ENCODE measurements at regions not wholly inside any gene's neighbourhood (a gene's known extent, or its start where the extent isn't known, plus 50 kb on each side); places are given as distances from the start of the nearest gene placed in this dataset.

DNA sequence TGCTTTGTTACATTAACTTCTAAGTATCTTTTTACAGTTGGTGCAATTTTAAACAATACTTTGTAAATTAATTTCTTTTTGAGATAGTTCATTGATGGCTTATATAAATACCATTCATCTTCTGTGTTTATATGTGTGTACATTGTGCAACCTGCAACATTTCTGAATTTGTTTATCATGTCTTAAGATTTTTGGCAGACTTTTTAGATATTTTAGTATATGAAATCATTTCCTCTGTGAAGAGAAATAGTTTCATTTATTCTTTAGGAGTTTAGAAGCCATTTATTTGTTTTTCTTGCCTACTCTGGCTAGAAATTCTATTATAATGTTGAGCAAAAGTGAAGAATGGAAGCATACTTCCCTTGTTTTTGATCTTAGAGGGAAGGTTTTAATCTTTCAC is 337.8 kb upstream of the DSEL start:
- TF ChIP-seq CTCF (IDR thresholded peaks at IDR 0.05) (no peak), ZFX (IDR thresholded peaks at IDR 0.05; ENCODE audit: borderline replicate concordance) (no peak)
- H3K27ac ChIP-seq: no peak overlapping the region

DNA sequence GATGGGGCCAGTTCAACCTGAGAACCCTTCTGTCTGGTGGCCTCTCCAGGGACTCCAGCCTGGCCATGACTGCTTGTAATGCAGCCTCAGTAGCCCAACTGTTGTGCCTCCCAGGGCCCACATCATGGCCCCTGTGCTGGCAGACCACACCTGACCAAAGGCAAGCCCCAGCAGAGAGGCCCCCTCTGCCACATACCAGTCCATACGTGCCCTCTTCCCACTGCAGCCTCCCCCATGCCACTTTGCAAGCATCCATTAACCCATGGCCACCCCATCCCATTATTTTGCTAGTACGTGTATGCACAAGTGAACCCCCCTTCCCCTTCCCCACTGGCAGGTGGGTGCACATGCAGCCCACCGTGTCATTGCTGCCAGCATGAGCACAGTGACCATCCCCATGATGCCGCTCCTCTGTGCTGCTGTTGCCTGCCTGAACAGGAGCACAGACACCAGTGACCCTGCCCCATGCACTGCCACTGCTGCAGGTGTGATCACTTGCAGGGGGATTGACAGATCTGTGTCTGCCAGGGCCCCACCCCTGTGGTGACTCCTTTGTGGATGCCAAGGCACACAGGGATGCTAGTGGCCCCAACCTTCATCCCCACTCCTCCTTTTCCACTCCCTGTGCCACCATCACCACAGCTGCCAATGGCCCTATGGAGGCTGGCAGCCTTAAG is 330.0 kb upstream of the DSEL start:
- TF ChIP-seq CTCF (IDR thresholded peaks at IDR 0.05) (no peak), ZFX (IDR thresholded peaks at IDR 0.05; ENCODE audit: borderline replicate concordance) (no peak)

GRCh38 chr18:67845035-67845434 is 328.5 kb upstream of the DSEL start:
- no peak overlapping the region for H3K27ac ChIP-seq
- peak; percentile 32 for TF ChIP-seq CTCF (IDR thresholded peaks at IDR 0.05)
- no peak for TF ChIP-seq ZFX (IDR thresholded peaks at IDR 0.05; ENCODE audit: borderline replicate concordance)

More for the DNA sequence above, 330.0 kb upstream of the DSEL start:
- no peak overlapping the region for H3K27ac ChIP-seq

GRCh38 chr18:67840379-67840778 is 323.9 kb upstream of the DSEL start:
- TF ChIP-seq CTCF (IDR thresholded peaks at IDR 0.05): no peak
- no peak for TF ChIP-seq ZFX (IDR thresholded peaks at IDR 0.05; ENCODE audit: borderline replicate concordance)
- no peak overlapping the region for H3K27ac ChIP-seq

DNA sequence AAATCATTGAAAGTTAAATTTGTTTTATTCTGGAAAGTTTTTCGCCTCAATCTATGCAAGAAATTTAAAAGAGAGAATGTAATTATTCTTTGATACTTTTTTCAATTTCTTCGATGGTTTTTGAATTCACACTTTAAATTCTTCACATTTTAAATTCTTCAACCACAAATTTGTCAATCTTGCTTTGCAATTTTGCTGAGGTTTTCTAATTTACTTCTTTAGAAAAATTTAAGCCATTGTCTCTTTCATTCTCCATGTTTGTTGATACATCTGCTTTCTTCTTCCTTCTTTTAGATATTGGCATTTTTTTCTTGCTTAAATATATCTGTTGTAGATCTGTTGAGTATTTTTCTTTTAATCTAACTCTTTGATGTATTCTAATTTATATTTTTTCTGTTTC is 301.9 kb upstream of the DSEL start:
- no peak overlapping the region for H3K27ac ChIP-seq
- TF ChIP-seq CTCF (IDR thresholded peaks at IDR 0.05): no peak
- TF ChIP-seq ZFX (IDR thresholded peaks at IDR 0.05; ENCODE audit: borderline replicate concordance): no peak

DNA sequence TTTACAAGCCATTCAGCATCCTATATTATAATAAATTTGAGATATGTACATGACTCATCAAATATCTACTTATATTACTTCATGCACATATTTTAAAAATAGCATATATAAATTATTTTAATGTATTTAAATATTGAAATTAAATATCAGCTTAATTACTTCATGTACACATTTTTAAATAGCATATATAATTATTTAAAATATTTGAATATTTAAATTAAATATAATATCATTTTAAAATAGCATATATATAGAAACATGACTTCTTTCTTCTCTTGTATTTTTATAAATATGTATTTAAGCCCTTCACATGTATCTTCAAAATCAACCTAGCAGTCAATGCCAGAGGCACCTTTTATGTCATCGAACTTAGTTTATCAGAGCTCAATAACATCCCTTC is 298.8 kb upstream of the DSEL start:
- H3K27ac ChIP-seq: no peak overlapping the region
- TF ChIP-seq ZFX (IDR thresholded peaks at IDR 0.05; ENCODE audit: borderline replicate concordance) (no peak), CTCF (IDR thresholded peaks at IDR 0.05) (no peak)

- TF ChIP-seq ZFX (IDR thresholded peaks at IDR 0.05; ENCODE audit: borderline replicate concordance): no peak
- no peak for TF ChIP-seq CTCF (IDR thresholded peaks at IDR 0.05)
- H3K27ac ChIP-seq: no peak overlapping the region
These were observed 297.0 kb upstream of the DSEL start for GRCh38 chr18:67813380-67814028.
